ENCODE measurements at regions not wholly inside any gene's neighbourhood (a gene's known extent, or its start where the extent isn't known, plus 50 kb on each side); places are given as distances from the start of the nearest gene placed in this dataset.

- TF ChIP-seq CTCF (IDR thresholded peaks at IDR 0.05) = no peak
- no peak overlapping the region for H3K27ac Mint-ChIP-seq
- intact Hi-C loops (cut with micrococcal nuclease) = no loop called here
- H3K4me3 Mint-ChIP-seq = no peak overlapping the region
- ChIA-PET POLR2A (no interaction called here), CTCF (no interaction called here)
- peaks cover 14% of the 10 kb centered on the region for H3K9me3 Mint-ChIP-seq
- H3K27me3 Mint-ChIP-seq = no peaks in the 10 kb centered on the region
- no peaks in the 10 kb centered on the region for H3K36me3 Mint-ChIP-seq (ENCODE audit: low read depth)
- ATAC-seq (no peak), DNase-seq (no peak)
- H3K4me1 Mint-ChIP-seq (ENCODE audit: low read depth) = no peaks in the 10 kb centered on the region
These were observed 704.4 kb upstream of the CDH9 start for GRCh38 chr5:27742805-27743204.

GRCh38 chr5:27734838-27735237 is 696.5 kb upstream of the CDH9 start:
- H3K4me3 Mint-ChIP-seq = no peak overlapping the region
- no peaks in the 10 kb centered on the region for H3K4me1 Mint-ChIP-seq (ENCODE audit: low read depth)
- ChIA-PET CTCF (no interaction called here), POLR2A (no interaction called here)
- ATAC-seq (no peak), DNase-seq (no peak)
- H3K27ac Mint-ChIP-seq = no peak overlapping the region
- H3K9me3 Mint-ChIP-seq = peaks cover 9% of the 10 kb centered on the region
- no peaks in the 10 kb centered on the region for H3K36me3 Mint-ChIP-seq (ENCODE audit: low read depth)
- TF ChIP-seq CTCF (IDR thresholded peaks at IDR 0.05) = no peak
- no peaks in the 10 kb centered on the region for H3K27me3 Mint-ChIP-seq
- intact Hi-C loops (cut with micrococcal nuclease) = no loop called here

- intact Hi-C loops (cut with micrococcal nuclease) = no loop called here
- no peaks in the 10 kb centered on the region for H3K27me3 Mint-ChIP-seq
- no peak overlapping the region for H3K27ac Mint-ChIP-seq
- ATAC-seq (no peak), DNase-seq (no peak)
- no peak overlapping the region for H3K4me3 Mint-ChIP-seq
- POLR2A ChIA-PET = no interaction called here
- CTCF ChIA-PET = no interaction called here
- no peaks in the 10 kb centered on the region for H3K36me3 Mint-ChIP-seq (ENCODE audit: low read depth)
- H3K9me3 Mint-ChIP-seq = peaks cover 9% of the 10 kb centered on the region
- TF ChIP-seq CTCF (IDR thresholded peaks at IDR 0.05) = no peak
- H3K4me1 Mint-ChIP-seq (ENCODE audit: low read depth) = no peaks in the 10 kb centered on the region
These were observed 694.9 kb upstream of the CDH9 start for GRCh38 chr5:27733237-27733636.

GRCh38 chr5:27727254-27727653 is 688.9 kb upstream of the CDH9 start:
- POLR2A ChIA-PET = no interaction called here
- ATAC-seq (no peak), DNase-seq (no peak)
- no peak overlapping the region for H3K27ac Mint-ChIP-seq
- H3K36me3 Mint-ChIP-seq (ENCODE audit: low read depth) = no peaks in the 10 kb centered on the region
- no peak overlapping the region for H3K4me3 Mint-ChIP-seq
- no peaks in the 10 kb centered on the region for H3K27me3 Mint-ChIP-seq
- intact Hi-C loops (cut with micrococcal nuclease) = no loop called here
- H3K4me1 Mint-ChIP-seq (ENCODE audit: low read depth) = no peaks in the 10 kb centered on the region
- no peak for TF ChIP-seq CTCF (IDR thresholded peaks at IDR 0.05)
- CTCF ChIA-PET = no interaction called here
- peaks cover 6% of the 10 kb centered on the region for H3K9me3 Mint-ChIP-seq

GRCh38 chr5:27722337-27722736 is 684.0 kb upstream of the CDH9 start:
- POLR2A ChIA-PET = no interaction called here
- intact Hi-C loops (cut with micrococcal nuclease) = no loop called here
- no peaks in the 10 kb centered on the region for H3K4me1 Mint-ChIP-seq (ENCODE audit: low read depth)

More at GRCh38 chr5:27722337-27722736, 684.0 kb upstream of the CDH9 start:
- DNase-seq = no peak
- Mint-ChIP-seq H3K4me3 (no peak overlapping the region), H3K27me3 (no peaks in the 10 kb centered on the region), H3K9me3 (peaks cover 7% of the 10 kb centered on the region), H3K27ac (no peak overlapping the region), H3K36me3 (ENCODE audit: low read depth) (no peaks in the 10 kb centered on the region)
- no peak for TF ChIP-seq CTCF (IDR thresholded peaks at IDR 0.05)
- no peak for ATAC-seq
- CTCF ChIA-PET = no interaction called here
